ENCODE measurements at regions not wholly inside any gene's neighbourhood (a gene's known extent, or its start where the extent isn't known, plus 50 kb on each side); places are given as distances from the start of the nearest gene placed in this dataset.

DNA sequence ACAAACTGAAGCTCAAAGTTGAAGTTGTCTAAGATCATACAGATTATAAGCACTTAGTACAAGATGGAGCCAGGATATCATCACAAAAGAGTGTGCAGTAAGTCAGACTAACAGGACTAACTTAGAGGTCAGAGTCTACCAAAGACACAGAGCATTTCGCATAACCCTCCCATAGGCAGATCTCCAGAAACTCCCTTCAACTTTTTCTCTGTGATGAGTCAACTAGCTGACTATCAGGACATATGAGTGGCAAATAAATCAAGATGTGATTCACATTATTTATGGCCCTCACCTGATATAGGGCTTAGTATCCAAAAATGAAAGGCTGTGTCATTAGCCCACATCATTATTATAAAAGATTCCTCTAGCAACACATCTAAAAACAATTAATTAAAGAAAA is 484.6 kb downstream of the GALC start:
- no peak for TF ChIP-seq POLR2AphosphoS5 (IDR thresholded peaks at IDR 0.05)
- TF ChIP-seq, protein P1, sequence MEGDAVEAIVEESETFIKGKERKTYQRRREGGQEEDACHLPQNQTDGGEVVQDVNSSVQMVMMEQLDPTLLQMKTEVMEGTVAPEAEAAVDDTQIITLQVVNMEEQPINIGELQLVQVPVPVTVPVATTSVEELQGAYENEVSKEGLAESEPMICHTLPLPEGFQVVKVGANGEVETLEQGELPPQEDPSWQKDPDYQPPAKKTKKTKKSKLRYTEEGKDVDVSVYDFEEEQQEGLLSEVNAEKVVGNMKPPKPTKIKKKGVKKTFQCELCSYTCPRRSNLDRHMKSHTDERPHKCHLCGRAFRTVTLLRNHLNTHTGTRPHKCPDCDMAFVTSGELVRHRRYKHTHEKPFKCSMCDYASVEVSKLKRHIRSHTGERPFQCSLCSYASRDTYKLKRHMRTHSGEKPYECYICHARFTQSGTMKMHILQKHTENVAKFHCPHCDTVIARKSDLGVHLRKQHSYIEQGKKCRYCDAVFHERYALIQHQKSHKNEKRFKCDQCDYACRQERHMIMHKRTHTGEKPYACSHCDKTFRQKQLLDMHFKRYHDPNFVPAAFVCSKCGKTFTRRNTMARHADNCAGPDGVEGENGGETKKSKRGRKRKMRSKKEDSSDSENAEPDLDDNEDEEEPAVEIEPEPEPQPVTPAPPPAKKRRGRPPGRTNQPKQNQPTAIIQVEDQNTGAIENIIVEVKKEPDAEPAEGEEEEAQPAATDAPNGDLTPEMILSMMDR (IDR thresholded peaks at IDR 0.05): no peak
- no peak for TF ChIP-seq POLR2A (IDR thresholded peaks at IDR 0.05; ENCODE audit: low read depth)
- no peak for TF ChIP-seq EP300 (IDR thresholded peaks at IDR 0.05)
